Loucy (cell line): ENCODE measurements at regions not wholly inside any gene's neighbourhood (a gene's known extent, or its start where the extent isn't known, plus 50 kb on each side); places are given as distances from the start of the nearest gene placed in this dataset.

ENCODE experiments used
- H2AFZ ChIP-seq: fragments of 200-600 bp; sonication (generic); 2 replicates; pipeline ENCODE4 v1.6.0; 2016; ENCODE audit warnings: antibody characterized with exemption, mild to moderate bottlenecking, low read length, moderate library complexity
- H3F3A ChIP-seq: fragments of 200-600 bp; 2 replicates; pipeline ENCODE4 v1.6.0; 2016; ENCODE audit warnings: antibody characterized with exemption, low read depth, mild to moderate bottlenecking
- H3K27me3 ChIP-seq: fragments of 200-600 bp; sonication (generic); 2 replicates; pipeline ENCODE4 v1.6.1; 2014; ENCODE audit warnings: low read length, mild to moderate bottlenecking; ENCODE audit not compliant: insufficient read depth, poor library complexity, severe bottlenecking
- H3K36me3 ChIP-seq: fragments of 200-600 bp; sonication (generic); 2 replicates; pipeline ENCODE4 v1.6.1; 2016; ENCODE audit warnings: low read length; ENCODE audit not compliant: insufficient read depth
- H3K4me1 ChIP-seq: fragments of 200-600 bp; sonication (generic); 2 replicates; pipeline ENCODE4 v1.5.1; 2014; ENCODE audit warnings: low read length, mild to moderate bottlenecking; ENCODE audit not compliant: insufficient read depth, poor library complexity, severe bottlenecking
- H3K4me2 ChIP-seq: fragments of 200-600 bp; sonication (generic); 2 replicates; pipeline ENCODE4 v1.6.0; 2014; ENCODE audit warnings: antibody characterized with exemption, low read length, low read depth, mild to moderate bottlenecking; ENCODE audit not compliant: poor library complexity, severe bottlenecking
- H3K4me3 ChIP-seq: fragments of 200-600 bp; sonication (generic); 2 replicates; pipeline ENCODE4 v1.5.1; 2014; ENCODE audit warnings: low read length, mild to moderate bottlenecking, mixed read lengths; ENCODE audit not compliant: poor library complexity, severe bottlenecking
- H3K79me2 ChIP-seq: fragments of 200-600 bp; sonication (generic); 2 replicates; pipeline ENCODE4 v1.6.1; 2014; ENCODE audit warnings: low read length; ENCODE audit not compliant: insufficient read depth
- H3K9ac ChIP-seq: fragments of 200-600 bp; sonication (generic); 2 replicates; pipeline ENCODE4 v1.6.0; 2014; ENCODE audit warnings: mild to moderate bottlenecking, low read depth, low read length, moderate library complexity; ENCODE audit not compliant: poor library complexity, severe bottlenecking
- H3K9me2 ChIP-seq: fragments of 200-600 bp; sonication (generic); replicated peaks from 2 replicates; pipeline ENCODE4 v1.6.1; 2016; ENCODE audit warnings: low read depth, low read length, mixed read lengths
- H3K9me3 ChIP-seq: fragments of 200-600 bp; sonication (generic); 2 replicates; pipeline ENCODE4 v1.6.1; 2014; ENCODE audit warnings: mild to moderate bottlenecking, antibody characterized with exemption, low read length, low read depth; ENCODE audit not compliant: insufficient read depth
- H4K20me1 ChIP-seq: fragments of 200-600 bp; sonication (generic); 2 replicates; pipeline ENCODE4 v1.6.0; 2014; ENCODE audit warnings: antibody characterized with exemption, low read length, mild to moderate bottlenecking; ENCODE audit not compliant: insufficient read depth, poor library complexity, severe bottlenecking
- EZH2phosphoT487 ChIP-seq: fragments of 200-600 bp; IDR thresholded peaks from 2 replicates; pipeline ENCODE4 v1.6.1; 2018; ENCODE audit warnings: antibody characterized with exemption, mild to moderate bottlenecking, moderate library complexity, borderline replicate concordance
- TF ChIP-seq, protein P1 (sequence below): fragments of 200-600 bp; sonication (generic); conservative IDR thresholded peaks from 2 replicates; pipeline ENCODE4 v1.5.1; 2014; ENCODE audit warnings: mild to moderate bottlenecking, antibody characterized with exemption, low read length

GRCh38 chr12:97274386-97274785 lies 188.2 kb upstream of the RMST start:
- no peaks in the 10 kb centered on the region for H3K36me3 ChIP-seq
- H3K9me2 ChIP-seq, result no peaks in the 10 kb centered on the region
- H3F3A ChIP-seq, result no peaks in the 10 kb centered on the region
- no peak overlapping the region for H3K4me3 ChIP-seq
- H4K20me1 ChIP-seq, result no peaks in the 10 kb centered on the region
- no peaks in the 10 kb centered on the region for H3K79me2 ChIP-seq
- no peak overlapping the region for H2AFZ ChIP-seq
- no peaks in the 10 kb centered on the region for H3K9me3 ChIP-seq
- H3K9ac ChIP-seq, result no peak overlapping the region
- H3K4me1 ChIP-seq, result no peaks in the 10 kb centered on the region
- TF ChIP-seq, protein P1, sequence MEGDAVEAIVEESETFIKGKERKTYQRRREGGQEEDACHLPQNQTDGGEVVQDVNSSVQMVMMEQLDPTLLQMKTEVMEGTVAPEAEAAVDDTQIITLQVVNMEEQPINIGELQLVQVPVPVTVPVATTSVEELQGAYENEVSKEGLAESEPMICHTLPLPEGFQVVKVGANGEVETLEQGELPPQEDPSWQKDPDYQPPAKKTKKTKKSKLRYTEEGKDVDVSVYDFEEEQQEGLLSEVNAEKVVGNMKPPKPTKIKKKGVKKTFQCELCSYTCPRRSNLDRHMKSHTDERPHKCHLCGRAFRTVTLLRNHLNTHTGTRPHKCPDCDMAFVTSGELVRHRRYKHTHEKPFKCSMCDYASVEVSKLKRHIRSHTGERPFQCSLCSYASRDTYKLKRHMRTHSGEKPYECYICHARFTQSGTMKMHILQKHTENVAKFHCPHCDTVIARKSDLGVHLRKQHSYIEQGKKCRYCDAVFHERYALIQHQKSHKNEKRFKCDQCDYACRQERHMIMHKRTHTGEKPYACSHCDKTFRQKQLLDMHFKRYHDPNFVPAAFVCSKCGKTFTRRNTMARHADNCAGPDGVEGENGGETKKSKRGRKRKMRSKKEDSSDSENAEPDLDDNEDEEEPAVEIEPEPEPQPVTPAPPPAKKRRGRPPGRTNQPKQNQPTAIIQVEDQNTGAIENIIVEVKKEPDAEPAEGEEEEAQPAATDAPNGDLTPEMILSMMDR, result no peak
- TF ChIP-seq EZH2phosphoT487, result no peak
- H3K27me3 ChIP-seq, result no peaks in the 10 kb centered on the region
- H3K4me2 ChIP-seq, result no peak overlapping the region

DNA sequence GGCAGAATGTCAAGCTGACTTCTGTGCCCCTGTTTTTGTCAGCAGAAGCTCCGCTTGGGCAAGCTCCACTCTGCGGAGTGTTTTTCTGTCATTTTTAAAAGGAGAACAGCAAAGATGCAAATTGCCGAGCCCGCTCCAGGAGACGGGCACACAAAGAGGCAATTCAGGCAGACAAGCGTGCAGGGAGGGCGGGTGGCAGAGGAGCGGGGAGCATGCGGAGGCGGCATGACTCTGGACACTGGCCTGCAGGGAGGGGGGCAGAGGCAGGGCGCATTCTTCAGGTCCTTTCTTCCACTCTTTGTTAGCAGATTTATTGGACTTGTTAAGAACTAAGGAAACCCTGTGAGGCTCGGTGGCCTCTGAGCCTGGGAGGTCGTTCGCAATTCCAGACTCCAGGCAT lies 187.3 kb upstream of the RMST start:
- no peaks in the 10 kb centered on the region for H4K20me1 ChIP-seq
- H3K4me3 ChIP-seq, result no peak overlapping the region
- no peaks in the 10 kb centered on the region for H3K9me2 ChIP-seq
- H3K4me2 ChIP-seq, result no peak overlapping the region
- no peak overlapping the region for H2AFZ ChIP-seq
- no peaks in the 10 kb centered on the region for H3K27me3 ChIP-seq
- H3F3A ChIP-seq, result no peaks in the 10 kb centered on the region
- no peaks in the 10 kb centered on the region for H3K36me3 ChIP-seq
- H3K79me2 ChIP-seq, result no peaks in the 10 kb centered on the region
- no peaks in the 10 kb centered on the region for H3K4me1 ChIP-seq
- H3K9ac ChIP-seq, result no peak overlapping the region
- TF ChIP-seq, protein P1, result no peak
- no peak for TF ChIP-seq EZH2phosphoT487
- no peaks in the 10 kb centered on the region for H3K9me3 ChIP-seq

DNA sequence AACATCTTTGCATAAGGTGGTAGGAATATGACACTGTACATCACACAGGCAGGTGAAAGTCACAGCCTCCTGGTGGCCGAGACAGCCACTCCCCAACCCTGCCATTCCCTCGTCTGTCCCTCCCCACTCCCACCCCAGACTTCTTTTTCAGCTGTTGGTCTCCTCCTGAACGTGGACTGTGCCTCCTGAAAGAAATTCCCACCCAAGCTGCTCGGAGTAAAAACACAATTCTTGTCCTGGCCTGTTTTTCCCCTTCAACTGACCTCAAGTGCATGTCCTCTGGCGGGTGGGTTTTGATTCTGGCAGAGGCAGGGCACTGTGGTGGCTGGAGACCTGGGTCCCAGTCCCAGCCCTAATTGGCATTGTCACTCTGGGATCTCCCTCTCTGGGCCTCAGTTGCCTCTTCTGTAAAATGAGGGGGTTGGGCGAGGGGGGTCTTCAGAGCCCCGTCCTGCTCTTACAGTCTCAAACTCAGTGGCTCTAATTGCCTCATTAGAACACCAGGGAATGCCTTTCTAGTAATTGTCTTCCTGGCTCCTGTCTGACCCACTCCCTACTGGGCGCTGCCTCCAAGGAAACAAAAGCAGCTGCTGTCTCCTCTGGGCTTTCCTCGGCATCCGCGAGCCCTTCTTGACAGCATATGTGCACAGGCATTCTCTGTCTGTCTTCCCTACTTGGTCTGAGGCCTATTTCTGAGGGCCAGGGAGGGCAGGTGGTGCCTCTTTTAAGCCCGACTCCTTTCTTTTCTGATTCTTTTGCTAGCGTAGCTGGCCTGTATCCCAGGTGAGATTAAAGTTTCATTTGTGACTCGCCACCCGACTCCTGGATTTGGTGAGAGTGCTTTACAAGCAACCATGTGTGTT lies 186.6 kb upstream of the RMST start:
- no peaks in the 10 kb centered on the region for H4K20me1 ChIP-seq
- no peak for TF ChIP-seq EZH2phosphoT487
- TF ChIP-seq, protein P1, result no peak
- no peaks in the 10 kb centered on the region for H3K4me1 ChIP-seq
- no peak overlapping the region for H3K4me2 ChIP-seq
- H3F3A ChIP-seq, result no peaks in the 10 kb centered on the region
- H3K36me3 ChIP-seq, result no peaks in the 10 kb centered on the region
- H2AFZ ChIP-seq, result no peak overlapping the region
- H3K9me3 ChIP-seq, result no peaks in the 10 kb centered on the region
- no peaks in the 10 kb centered on the region for H3K27me3 ChIP-seq
- H3K9me2 ChIP-seq, result no peaks in the 10 kb centered on the region
- H3K4me3 ChIP-seq, result no peak overlapping the region
- H3K79me2 ChIP-seq, result no peaks in the 10 kb centered on the region
- H3K9ac ChIP-seq, result no peak overlapping the region
